A549 (cell line): ENCODE measurements at regions not wholly inside any gene's neighbourhood (a gene's known extent, or its start where the extent isn't known, plus 50 kb on each side); places are given as distances from the start of the nearest gene placed in this dataset.

Source experiments
- ATAC-seq, 2 experiments: fragments of 200-7000 bp in 1 of 2; fragments of >200 bp in 1 of 2; cut with Nextera tagmentation in 1 of 2; cut with Tn5 transposase in 1 of 2; 3 replicates each; pipeline versions ENCODE4 v1.8.0 to v1.9.1; 2018 to 2020; ENCODE audit warnings: mild to moderate bottlenecking in 1 of 2, moderate library complexity in 1 of 2
- CTCF ChIA-PET: fragments of 300-600 bp; sonication (Branson Sonifier 250); formaldehyde crosslinking; extraction: SDS; loops from one replicate; lab custom pipeline; 2021; ENCODE audit warnings: antibody characterized with exemption, inconsistent platforms; lab: Yijun Ruan, JAX
- POLR2A ChIA-PET: fragments of 350-600 bp; formaldehyde crosslinking; extraction: SDS; loops from one replicate; lab custom pipeline; 2021; ENCODE audit warnings: antibody characterized with exemption, inconsistent platforms; lab: Yijun Ruan, JAX
- DNase-seq, 2 experiments: peaks; one replicate each; pipeline versions ENCODE4 v3.0.0 to v3.0.0-alpha.2; 2011 to 2016; ENCODE audit warnings: low read depth in 1 of 2, low spot score in 1 of 2
- FAIRE-seq: peaks from 2 replicates; lab custom pipeline; 2011; peaks lifted over from hg19 to GRCh38; lab: Jason Lieb, UNC
- H3K27ac ChIP-seq, 2 experiments: fragments of >200 bp; sonication (Bioruptor Twin); formaldehyde crosslinking; 3 replicates each; pipeline ENCODE4 v1.5.1; 2016 to 2017
- H3K4me1 ChIP-seq: fragments of >200 bp; sonication (Bioruptor Twin); formaldehyde crosslinking; 3 replicates; pipeline ENCODE4 v1.6.1; 2016
- H3K4me2 ChIP-seq: fragments of >200 bp; sonication (Bioruptor Twin); formaldehyde crosslinking; 3 replicates; pipeline ENCODE4 v1.6.1; 2016
- H3K4me3 ChIP-seq: fragments of >200 bp; sonication (Bioruptor Twin); formaldehyde crosslinking; 3 replicates; pipeline ENCODE4 v1.5.1; 2016
- H3K9me3 ChIP-seq: fragments of >200 bp; sonication (Bioruptor Twin); formaldehyde crosslinking; 3 replicates; pipeline ENCODE4 v1.6.1; 2016
- BHLHE40 ChIP-seq: IDR thresholded peaks from 2 replicates; pipeline ENCODE4 v1.6.1; 2012; ENCODE audit warnings: low read depth, low read length, inconsistent platforms
- CEBPB ChIP-seq, 2 experiments: fragments of >200 bp in 1 of 2; sonication (Bioruptor Twin) in 1 of 2; formaldehyde crosslinking in 1 of 2; IDR thresholded peaks; 2 replicates each; pipeline ENCODE4 v1.6.1; 2012 to 2016
- CHD4 ChIP-seq: fragments of 200-600 bp; sonication (generic); IDR thresholded peaks from 2 replicates; pipeline ENCODE4 v1.6.1; 2016; ENCODE audit warnings: antibody characterized with exemption, mild to moderate bottlenecking, borderline replicate concordance
- CTCF ChIP-seq: fragments of >200 bp; sonication (Bioruptor Twin); formaldehyde crosslinking; IDR thresholded peaks from 3 replicates; pipeline ENCODE4 v1.5.1; 2016
- EHMT2 ChIP-seq: fragments of 200-600 bp; sonication (generic); IDR thresholded peaks from 2 replicates; pipeline ENCODE4 v1.6.1; 2016; ENCODE audit warnings: antibody characterized with exemption, low read depth, mild to moderate bottlenecking, moderate library complexity
- EP300 ChIP-seq, 2 experiments: fragments of >200 bp; sonication (Bioruptor Twin); formaldehyde crosslinking; IDR thresholded peaks; 2 replicates in 1 of 2; 3 replicates in 1 of 2; pipeline ENCODE4 v1.6.1; 2016 to 2017
- FOSL2 ChIP-seq, 2 experiments: fragments of 450-650 bp in 1 of 2; fragments of >200 bp in 1 of 2; sonication (Bioruptor Twin) in 1 of 2; formaldehyde crosslinking; IDR thresholded peaks; 2 replicates each; pipeline versions ENCODE4 v1.5.0 to v1.6.1; 2016 to 2020; ENCODE audit warnings: mild to moderate bottlenecking in 1 of 2, moderate library complexity in 1 of 2
- FOXS1 ChIP-seq: fragments of 250-450 bp; sonication (Bioruptor Pico); IDR thresholded peaks from 2 replicates; pipeline ENCODE4 v1.5.0; 2020; ENCODE audit warnings: mild to moderate bottlenecking, moderate library complexity
- GATA3 ChIP-seq: IDR thresholded peaks from 2 replicates; pipeline ENCODE4 v1.6.1; 2012; ENCODE audit warnings: borderline replicate concordance
- HMGXB4 ChIP-seq: fragments of 250-450 bp; sonication (Bioruptor Pico); IDR thresholded peaks from 2 replicates; pipeline ENCODE4 v1.5.0; 2021; ENCODE audit warnings: mild to moderate bottlenecking, moderate library complexity, borderline replicate concordance
- HOXA7 ChIP-seq: fragments of 250-450 bp; sonication (Bioruptor Pico); IDR thresholded peaks from 2 replicates; pipeline ENCODE4 v1.5.0; 2020; ENCODE audit warnings: mild to moderate bottlenecking, moderate library complexity
- MAZ ChIP-seq: fragments of 150-350 bp; IDR thresholded peaks from 2 replicates; pipeline ENCODE4 v1.6.1; 2014; ENCODE audit warnings: antibody characterized with exemption, low read depth, low read length, borderline replicate concordance
- RAD21 ChIP-seq, 2 experiments: fragments of >200 bp in 1 of 2; sonication (Bioruptor Twin) in 1 of 2; formaldehyde crosslinking in 1 of 2; IDR thresholded peaks in 1 of 2; conservative IDR thresholded peaks in 1 of 2; 2 replicates in 1 of 2; 3 replicates in 1 of 2; pipeline ENCODE4 v1.6.1; 2012 to 2018; ENCODE audit warnings: inconsistent platforms in 1 of 2
- REST ChIP-seq: fragments of 200-600 bp; sonication (generic); IDR thresholded peaks from 2 replicates; pipeline ENCODE4 v1.6.1; 2016; ENCODE audit warnings: antibody characterized with exemption, mild to moderate bottlenecking, moderate library complexity
- RNF2 ChIP-seq: fragments of 200-600 bp; sonication (generic); IDR thresholded peaks from 2 replicates; pipeline ENCODE4 v1.6.1; 2016; ENCODE audit warnings: low read depth, mild to moderate bottlenecking, antibody characterized with exemption, moderate library complexity, borderline replicate concordance
- ZC3H11A ChIP-seq: fragments of 450-650 bp; IDR thresholded peaks from 2 replicates; pipeline ENCODE4 v1.6.1; 2014; ENCODE audit warnings: antibody characterized with exemption, mild to moderate bottlenecking
- ZNF302 ChIP-seq: fragments of 250-450 bp; sonication (Bioruptor Pico); IDR thresholded peaks from 2 replicates; pipeline ENCODE4 v1.9.0; 2021; ENCODE audit warnings: inconsistent platforms, mild to moderate bottlenecking, moderate library complexity
- ZSCAN20 ChIP-seq: fragments of 250-450 bp; sonication (Bioruptor Pico); IDR thresholded peaks from 2 replicates; pipeline ENCODE4 v1.8.0; 2022; ENCODE audit warnings: mild to moderate bottlenecking, moderate library complexity
- WGBS: methylation state at CpG from one replicate; pipeline ENCODE4 v1.1.6; 2017; ENCODE audit errors: missing lambda C conversion rate; 5-methylcytosine and 5-hydroxymethylcytosine counted together
- TF ChIP-seq, protein P1 (sequence below): fragments of 450-650 bp; IDR thresholded peaks from 2 replicates; pipeline ENCODE4 v1.6.1; 2014; ENCODE audit warnings: antibody characterized with exemption
- TF ChIP-seq, protein P2 (sequence below): fragments of >200 bp; sonication (Bioruptor Twin); formaldehyde crosslinking; IDR thresholded peaks from 3 replicates; pipeline ENCODE4 v1.6.1; 2016

DNA sequence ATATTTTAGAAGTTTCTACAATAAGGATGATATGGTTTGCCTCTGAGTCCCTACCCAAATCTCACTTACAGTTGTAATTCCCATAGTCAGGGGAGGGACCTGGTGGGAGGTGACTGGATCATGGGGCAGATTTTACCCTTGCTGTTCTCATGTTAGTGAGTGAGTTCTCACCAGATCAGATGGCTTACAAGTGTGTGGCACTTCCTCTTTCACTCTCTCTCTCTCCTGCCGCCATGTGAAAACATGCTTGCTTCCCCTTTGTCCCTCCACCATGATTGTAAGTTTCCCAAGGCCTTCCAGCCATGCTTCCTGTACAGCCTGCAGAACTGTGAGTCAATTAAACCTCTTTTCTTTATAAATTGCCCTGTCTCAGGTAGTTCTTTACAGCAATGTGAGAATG, 527.5 kb upstream of the ID4 start (continued):
- TF ChIP-seq, protein P1, sequence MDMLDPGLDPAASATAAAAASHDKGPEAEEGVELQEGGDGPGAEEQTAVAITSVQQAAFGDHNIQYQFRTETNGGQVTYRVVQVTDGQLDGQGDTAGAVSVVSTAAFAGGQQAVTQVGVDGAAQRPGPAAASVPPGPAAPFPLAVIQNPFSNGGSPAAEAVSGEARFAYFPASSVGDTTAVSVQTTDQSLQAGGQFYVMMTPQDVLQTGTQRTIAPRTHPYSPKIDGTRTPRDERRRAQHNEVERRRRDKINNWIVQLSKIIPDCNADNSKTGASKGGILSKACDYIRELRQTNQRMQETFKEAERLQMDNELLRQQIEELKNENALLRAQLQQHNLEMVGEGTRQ, result no peak
- TF ChIP-seq HMGXB4 (CRISPR knock-in tag), result no peak

- ChIA-PET POLR2A (no interaction called here), CTCF (no interaction called here)
- H3K9me3 ChIP-seq, result no peaks in the 10 kb centered on the region
- TF ChIP-seq, protein P2, sequence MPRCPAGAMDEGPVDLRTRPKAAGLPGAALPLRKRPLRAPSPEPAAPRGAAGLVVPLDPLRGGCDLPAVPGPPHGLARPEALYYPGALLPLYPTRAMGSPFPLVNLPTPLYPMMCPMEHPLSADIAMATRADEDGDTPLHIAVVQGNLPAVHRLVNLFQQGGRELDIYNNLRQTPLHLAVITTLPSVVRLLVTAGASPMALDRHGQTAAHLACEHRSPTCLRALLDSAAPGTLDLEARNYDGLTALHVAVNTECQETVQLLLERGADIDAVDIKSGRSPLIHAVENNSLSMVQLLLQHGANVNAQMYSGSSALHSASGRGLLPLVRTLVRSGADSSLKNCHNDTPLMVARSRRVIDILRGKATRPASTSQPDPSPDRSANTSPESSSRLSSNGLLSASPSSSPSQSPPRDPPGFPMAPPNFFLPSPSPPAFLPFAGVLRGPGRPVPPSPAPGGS, result no peak
- TF ChIP-seq RNF2, result no peak
- no peak for TF ChIP-seq EP300 (IDR thresholded peaks at IDR 0.05)
- TF ChIP-seq CHD4, result no peak
- no peak for TF ChIP-seq ZSCAN20 (CRISPR knock-in tag)
- no peak for TF ChIP-seq GATA3
- no peak for TF ChIP-seq ZC3H11A
- no peak for TF ChIP-seq MAZ
- TF ChIP-seq HOXA7, result no peak
- H3K27ac ChIP-seq, result no peak overlapping the region
- FAIRE-seq (no peak), ATAC-seq (no peak), DNase-seq (no peak)
- no peaks in the 10 kb centered on the region for H3K4me1 ChIP-seq
- WGBS, result 31% methylated on average over 3 of the region's 3 CpGs
- no peak overlapping the region for H3K4me3 ChIP-seq
- no peak overlapping the region for H3K4me2 ChIP-seq
These were observed 525.4 kb upstream of the ID4 start for GRCh38 chr6:19311786-19312185.

DNA sequence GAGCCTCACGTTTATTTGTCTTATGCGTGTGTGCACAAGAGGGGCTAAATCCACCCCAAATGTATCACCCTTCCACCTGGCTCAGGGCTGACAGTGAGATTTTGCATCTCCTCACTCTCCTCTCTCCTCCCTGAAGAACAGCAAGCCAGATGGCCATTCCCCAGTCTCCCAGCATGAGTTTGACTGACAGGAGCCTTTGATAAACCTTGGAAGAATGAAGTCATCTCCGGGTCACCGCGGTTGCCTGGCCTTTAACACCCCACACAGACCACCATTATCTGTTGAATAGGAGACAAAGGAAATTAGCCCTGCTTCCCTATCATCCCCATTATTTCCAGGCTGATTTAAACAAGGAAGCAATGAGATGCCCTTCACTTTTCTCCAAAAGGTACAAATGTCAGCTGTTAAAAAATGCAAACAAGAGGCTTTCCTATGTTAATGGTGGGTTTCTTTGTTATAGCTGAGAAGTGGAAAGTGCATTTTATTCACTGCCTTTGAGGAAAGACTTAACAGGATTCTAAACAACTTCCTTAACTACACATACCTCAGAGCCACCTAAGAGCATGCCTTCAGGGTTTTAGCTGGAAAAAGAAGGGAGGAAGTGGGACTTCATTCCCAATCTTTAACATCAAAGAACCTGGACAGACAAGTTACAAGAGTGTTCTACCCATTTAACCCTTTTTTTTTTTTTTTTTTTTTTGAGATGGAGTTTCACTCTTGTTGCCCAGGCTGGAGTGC, 524.8 kb upstream of the ID4 start:
- Histone ChIP-seq H3K4me3 (no peak overlapping the region), H3K27ac (no peak overlapping the region), H3K4me1 (no peaks in the 10 kb centered on the region), H3K4me2 (no peak overlapping the region), H3K9me3 (no peaks in the 10 kb centered on the region)
- TF ChIP-seq ZC3H11A (no peak), RNF2 (no peak), ZNF302 (CRISPR knock-in tag) (no peak), BHLHE40 (no peak), CEBPB (IDR thresholded peaks at IDR 0.05) (no peak)
- ChIA-PET CTCF (no interaction called here), POLR2A (no interaction called here)
- 28% methylated on average over 5 of the region's 5 CpGs for WGBS
- FAIRE-seq (no peak), DNase-seq (no peak), ATAC-seq (no peak)

- Histone ChIP-seq H3K4me3 (no peak overlapping the region), H3K9me3 (no peaks in the 10 kb centered on the region), H3K4me1 (no peaks in the 10 kb centered on the region), H3K27ac (no peak overlapping the region), H3K4me2 (no peak overlapping the region)
- ChIA-PET POLR2A (no interaction called here), CTCF (no interaction called here)
- WGBS, result 26% methylated on average over 3 of the region's 3 CpGs
- no peak for FAIRE-seq
- ATAC-seq, result no peak
- DNase-seq, result no peak
- TF ChIP-seq EHMT2 (no peak), FOXS1 (CRISPR knock-in tag) (no peak), CTCF (no peak), RAD21 (conservative IDR thresholded peaks at IDR 0.05 in 1 of 2, IDR thresholded peaks at IDR 0.05 in 1 of 2) (no peak), FOSL2 (IDR thresholded peaks at IDR 0.05) (no peak), FOSL2 (CRISPR knock-in tag; IDR thresholded peaks at IDR 0.05) (no peak), REST (no peak)
These were observed 519.7 kb upstream of the ID4 start for GRCh38 chr6:19317431-19317986.
